ENCODE measurements at regions not wholly inside any gene's neighbourhood (a gene's known extent, or its start where the extent isn't known, plus 50 kb on each side); places are given as distances from the start of the nearest gene placed in this dataset.

- no peak for TF ChIP-seq CTCF (IDR thresholded peaks at IDR 0.05; ENCODE audit: insufficient read depth, low read depth, low read length)
- no peak for TF ChIP-seq EZH2 (IDR thresholded peaks at IDR 0.05; ENCODE audit: insufficient read depth, low read length)
Measured at GRCh38 chr18:39672171-39672570, 2106.6 kb upstream of the CELF4 start.
